ENCODE measurements at regions not wholly inside any gene's neighbourhood (a gene's known extent, or its start where the extent isn't known, plus 50 kb on each side); places are given as distances from the start of the nearest gene placed in this dataset.

GRCh38 chr4:170226288-170226687, 136.5 kb upstream of the AADAT start:
- Histone ChIP-seq H3K27ac (ENCODE audit: low read depth, low read length) (no peak overlapping the region), H3K36me3 (ENCODE audit: control insufficient read depth in 1 of 2, insufficient read depth in 2 of 2, low read length in 2 of 2) (no peaks in the 10 kb centered on the region), H3K4me2 (ENCODE audit: low read length) (peak overlapping the region; percentile 38), H3K79me2 (ENCODE audit: insufficient read depth, low read length) (no peaks in the 10 kb centered on the region), H3K4me3 (replicated peaks in 1 of 2; ENCODE audit: low read depth in 1 of 2, low read length in 2 of 2) (peak overlapping the region in 1 of 2 experiments; percentile 22; a peak in 1 of 4 replicates), H3K9me2 (ENCODE audit: insufficient read depth) (no peaks in the 10 kb centered on the region), H3K9me3 (ENCODE audit: control insufficient read depth in 1 of 2, insufficient read depth in 1 of 2, low read depth in 1 of 2, low read length in 2 of 2) (no peaks in the 10 kb centered on the region), H3K27me3 (ENCODE audit: insufficient read depth, low read length) (no peaks in the 10 kb centered on the region), H3K4me1 (ENCODE audit: control insufficient read depth in 1 of 2, insufficient read depth in 2 of 2, low read length in 2 of 2) (peaks cover 0 to 7% of the 10 kb centered on the region in 2 experiments; a peak in 1 of 4 replicates), H2AFZ (ENCODE audit: low read depth, low read length, poor library complexity, severe bottlenecking) (peak overlapping the region; percentile 69), H4K20me1 (ENCODE audit: insufficient read depth) (no peaks in the 10 kb centered on the region), H3K9ac (ENCODE audit: low read length) (no peak overlapping the region)
- no TSS peak for BruUV-seq (replicated peaks)
- intact Hi-C loops (cut with micrococcal nuclease), result no loop called here
- DNase-seq (ENCODE audit: low read depth, low spot score) (no peak), ATAC-seq (peak; percentile 84)
- ChIA-PET CTCF (no interaction called here), POLR2A (no interaction called here), RAD21 (ENCODE audit: low non-redundant PET in 1 of 2, low total read pairs in 2 of 2, uncharacterized antibody in 2 of 2, unreplicated experiment in 2 of 2) (no interaction called here)
- TF ChIP-seq SP1 (IDR thresholded peaks at IDR 0.05; ENCODE audit: low read depth), result peak; percentile 32
- TF ChIP-seq EGR1 (IDR thresholded peaks at IDR 0.05; ENCODE audit: low read depth), result no peak
- peak; percentile 56; the same call in 1 of the 2 replicates for TF ChIP-seq POLR2AphosphoS5 (IDR thresholded peaks at IDR 0.05; ENCODE audit: low read depth, low read length)

- Histone ChIP-seq H3K9me3 (ENCODE audit: control insufficient read depth in 1 of 2, insufficient read depth in 1 of 2, low read depth in 1 of 2, low read length in 2 of 2) (no peaks in the 10 kb centered on the region), H2AFZ (ENCODE audit: low read depth, low read length, poor library complexity, severe bottlenecking) (no peak overlapping the region), H3K4me3 (replicated peaks in 1 of 2; ENCODE audit: low read depth in 1 of 2, low read length in 2 of 2) (no peak overlapping the region), H3K27ac (ENCODE audit: low read depth, low read length) (no peak overlapping the region), H3K4me2 (ENCODE audit: low read length) (no peak overlapping the region), H3K36me3 (ENCODE audit: control insufficient read depth in 1 of 2, insufficient read depth in 2 of 2, low read length in 2 of 2) (no peaks in the 10 kb centered on the region), H3K9me2 (ENCODE audit: insufficient read depth) (no peaks in the 10 kb centered on the region), H4K20me1 (ENCODE audit: insufficient read depth) (no peaks in the 10 kb centered on the region), H3K27me3 (ENCODE audit: insufficient read depth, low read length) (no peaks in the 10 kb centered on the region), H3K79me2 (ENCODE audit: insufficient read depth, low read length) (no peaks in the 10 kb centered on the region), H3K4me1 (ENCODE audit: control insufficient read depth in 1 of 2, insufficient read depth in 2 of 2, low read length in 2 of 2) (no peaks in the 10 kb centered on the region), H3K9ac (ENCODE audit: low read length) (no peak overlapping the region)
- TF ChIP-seq CEBPB (IDR thresholded peaks at IDR 0.05; ENCODE audit: low read depth) (no peak), POLR2AphosphoS5 (IDR thresholded peaks at IDR 0.05; ENCODE audit: low read depth, low read length) (no peak), ZFX (IDR thresholded peaks at IDR 0.05) (no peak), FOSL1 (IDR thresholded peaks at IDR 0.05; ENCODE audit: low read depth) (no peak), ATF3 (IDR thresholded peaks at IDR 0.05) (no peak)
- ChIA-PET CTCF (no interaction called here), POLR2A (no interaction called here), RAD21 (ENCODE audit: low non-redundant PET in 1 of 2, low total read pairs in 2 of 2, uncharacterized antibody in 2 of 2, unreplicated experiment in 2 of 2) (no interaction called here)
- intact Hi-C loops (cut with micrococcal nuclease), result no loop called here
- ATAC-seq (no peak), DNase-seq (ENCODE audit: low read depth, low spot score) (no peak)
- BruUV-seq (replicated peaks), result no TSS peak
Measured at GRCh38 chr4:170214731-170215130, 125.0 kb upstream of the AADAT start.
